Endodermal cell (in vitro differentiated cells): ENCODE measurements at regions not wholly inside any gene's neighbourhood (a gene's known extent, or its start where the extent isn't known, plus 50 kb on each side); places are given as distances from the start of the nearest gene placed in this dataset.

Experiments
- DNase-seq: peaks from one replicate; pipeline ENCODE4 v3.0.0-alpha.2; 2017
- H3K27ac ChIP-seq: 2 replicates; pipeline ENCODE4 v1.5.1; 2013; ENCODE audit warnings: mild to moderate bottlenecking, low read depth, low read length, moderate library complexity
- H3K27me3 ChIP-seq: 2 replicates; pipeline ENCODE4 v1.6.1; 2013; ENCODE audit warnings: mild to moderate bottlenecking, low read length, moderate library complexity; ENCODE audit not compliant: insufficient read depth, control insufficient read depth, poor library complexity, severe bottlenecking
- H3K36me3 ChIP-seq: 2 replicates; pipeline ENCODE4 v1.7.0; 2013; ENCODE audit warnings: mild to moderate bottlenecking, low read length, moderate library complexity; ENCODE audit not compliant: control insufficient read depth, insufficient read depth
- H3K4me1 ChIP-seq: one replicate; pipeline ENCODE4 v1.7.0; 2013; ENCODE audit warnings: low read length; ENCODE audit not compliant: control insufficient read depth, insufficient read depth
- H3K4me3 ChIP-seq: 2 replicates; pipeline ENCODE4 v1.5.1; 2013; ENCODE audit warnings: mild to moderate bottlenecking, low read length, moderate library complexity
- H3K9ac ChIP-seq: 2 replicates; pipeline ENCODE4 v1.6.1; 2013; ENCODE audit warnings: mild to moderate bottlenecking, low read length, moderate library complexity; ENCODE audit not compliant: poor library complexity, severe bottlenecking; ENCODE audit errors: extremely low read depth
- H3K9me3 ChIP-seq: 2 replicates; pipeline ENCODE4 v1.6.1; 2013; ENCODE audit warnings: mild to moderate bottlenecking, low read length, moderate library complexity; ENCODE audit not compliant: control insufficient read depth
- H3K27ac Mint-ChIP-seq: 2 replicates; pipeline ENCODE4 v1.8.0; 2020; ENCODE audit warnings: mixed read lengths
- H3K27me3 Mint-ChIP-seq: 2 replicates; pipeline ENCODE4 v1.8.0; 2021; ENCODE audit warnings: mild to moderate bottlenecking, mixed read lengths; ENCODE audit not compliant: insufficient read depth
- H3K36me3 Mint-ChIP-seq: 2 replicates; pipeline ENCODE4 v1.8.0; 2020; ENCODE audit warnings: low read depth, mixed read lengths
- H3K4me1 Mint-ChIP-seq: 2 replicates; pipeline ENCODE4 v1.8.0; 2020; ENCODE audit warnings: mixed read lengths
- H3K4me3 Mint-ChIP-seq: 2 replicates; pipeline ENCODE4 v1.8.0; 2020; ENCODE audit warnings: mild to moderate bottlenecking, moderate library complexity, mixed read lengths
- H3K9me3 Mint-ChIP-seq: 2 replicates; pipeline ENCODE4 v1.8.0; 2020; ENCODE audit warnings: mild to moderate bottlenecking, mixed read lengths
- WGBS, 2 experiments: methylation state at CpG; one replicate each; pipeline versions ENCODE4 v1.1.5 to v1.1.7; 2013; ENCODE audit warnings: missing lambda C conversion rate in 2 of 2, mixed read lengths in 1 of 2; ENCODE audit not compliant: insufficient coverage in 1 of 2, insufficient read length in 1 of 2; 5-methylcytosine and 5-hydroxymethylcytosine counted together
- TF ChIP-seq, protein P1 (sequence below): fragments of 200-600 bp; sonication (generic); conservative IDR thresholded peaks from 2 replicates; pipeline ENCODE4 v1.5.0; 2021; ENCODE audit warnings: antibody characterized with exemption, mild to moderate bottlenecking

DNA sequence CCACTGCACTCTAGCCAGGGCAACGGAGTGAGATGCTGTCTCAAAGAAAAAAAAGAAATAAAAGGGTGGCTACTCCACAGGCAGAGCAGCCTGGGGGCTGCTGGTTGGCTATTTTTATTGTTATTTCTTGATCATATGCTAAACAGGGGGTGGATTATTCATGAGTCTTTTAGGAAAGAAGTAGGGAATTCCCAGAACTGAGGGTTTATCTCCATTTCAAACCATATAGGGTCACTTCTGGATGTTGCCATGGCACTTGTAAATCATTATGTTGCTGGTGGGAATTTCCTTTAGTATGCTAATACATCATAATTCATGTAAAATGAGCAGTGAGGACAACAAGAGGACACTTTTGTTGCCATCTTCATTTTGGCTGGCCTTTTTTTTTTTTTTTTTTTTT, 52.1 kb upstream of the GHITM start:
- DNase-seq: no peak
- peaks cover 17% of the 10 kb centered on the region for H3K9me3 Mint-ChIP-seq
- peaks cover 21% of the 10 kb centered on the region for H3K4me1 Mint-ChIP-seq
- peaks cover 3% of the 10 kb centered on the region for H3K27me3 Mint-ChIP-seq
- H3K27me3 ChIP-seq: no peaks in the 10 kb centered on the region
- no peaks in the 10 kb centered on the region for H3K36me3 ChIP-seq
- H3K9me3 ChIP-seq: peaks cover 18% of the 10 kb centered on the region
- no peak overlapping the region for H3K27ac ChIP-seq
- 100% methylated on average over 1 of the region's 1 CpG for WGBS, 2 experiments
- H3K4me3 Mint-ChIP-seq: no peak overlapping the region
- no peak overlapping the region for H3K27ac Mint-ChIP-seq
- no peaks in the 10 kb centered on the region for H3K36me3 Mint-ChIP-seq
- no peaks in the 10 kb centered on the region for H3K4me1 ChIP-seq
- TF ChIP-seq, protein P1, sequence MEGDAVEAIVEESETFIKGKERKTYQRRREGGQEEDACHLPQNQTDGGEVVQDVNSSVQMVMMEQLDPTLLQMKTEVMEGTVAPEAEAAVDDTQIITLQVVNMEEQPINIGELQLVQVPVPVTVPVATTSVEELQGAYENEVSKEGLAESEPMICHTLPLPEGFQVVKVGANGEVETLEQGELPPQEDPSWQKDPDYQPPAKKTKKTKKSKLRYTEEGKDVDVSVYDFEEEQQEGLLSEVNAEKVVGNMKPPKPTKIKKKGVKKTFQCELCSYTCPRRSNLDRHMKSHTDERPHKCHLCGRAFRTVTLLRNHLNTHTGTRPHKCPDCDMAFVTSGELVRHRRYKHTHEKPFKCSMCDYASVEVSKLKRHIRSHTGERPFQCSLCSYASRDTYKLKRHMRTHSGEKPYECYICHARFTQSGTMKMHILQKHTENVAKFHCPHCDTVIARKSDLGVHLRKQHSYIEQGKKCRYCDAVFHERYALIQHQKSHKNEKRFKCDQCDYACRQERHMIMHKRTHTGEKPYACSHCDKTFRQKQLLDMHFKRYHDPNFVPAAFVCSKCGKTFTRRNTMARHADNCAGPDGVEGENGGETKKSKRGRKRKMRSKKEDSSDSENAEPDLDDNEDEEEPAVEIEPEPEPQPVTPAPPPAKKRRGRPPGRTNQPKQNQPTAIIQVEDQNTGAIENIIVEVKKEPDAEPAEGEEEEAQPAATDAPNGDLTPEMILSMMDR: no peak
- H3K9ac ChIP-seq: no peak overlapping the region
- no peak overlapping the region for H3K4me3 ChIP-seq

DNA sequence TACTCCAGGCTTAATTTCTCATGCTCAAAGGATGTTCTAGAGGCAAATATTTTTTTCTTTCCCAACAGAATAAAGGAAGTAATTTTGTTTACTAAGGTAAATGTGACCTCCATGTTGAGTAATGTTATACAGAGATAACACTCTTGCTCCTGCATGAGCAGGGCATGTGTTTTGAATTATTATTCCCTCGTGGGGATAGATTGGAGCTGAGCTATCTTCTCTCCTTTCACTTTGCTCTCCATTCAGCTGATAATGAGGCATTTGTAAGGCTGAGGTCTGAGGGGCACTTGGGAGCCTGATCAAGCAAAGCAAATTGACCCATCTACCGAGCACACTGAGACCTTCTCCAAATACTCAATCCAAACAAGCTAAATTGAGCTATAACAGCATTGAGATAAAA, 50.7 kb upstream of the GHITM start:
- Mint-ChIP-seq H3K4me3 (no peak overlapping the region), H3K27ac (no peak overlapping the region), H3K27me3 (peaks cover 3% of the 10 kb centered on the region), H3K4me1 (peaks cover 32% of the 10 kb centered on the region), H3K36me3 (no peaks in the 10 kb centered on the region), H3K9me3 (peaks cover 17% of the 10 kb centered on the region)
- no peak for DNase-seq
- H3K27ac ChIP-seq: no peak overlapping the region
- no peak overlapping the region for H3K4me3 ChIP-seq
- TF ChIP-seq, protein P1: no peak
- no peaks in the 10 kb centered on the region for H3K27me3 ChIP-seq
- peaks cover 18% of the 10 kb centered on the region for H3K9me3 ChIP-seq
- no peak overlapping the region for H3K9ac ChIP-seq
- WGBS, 2 experiments: 20 to 44% methylated on average over 1 to 2 of the region's 2 CpGs
- H3K36me3 ChIP-seq: no peaks in the 10 kb centered on the region
- no peaks in the 10 kb centered on the region for H3K4me1 ChIP-seq

DNA sequence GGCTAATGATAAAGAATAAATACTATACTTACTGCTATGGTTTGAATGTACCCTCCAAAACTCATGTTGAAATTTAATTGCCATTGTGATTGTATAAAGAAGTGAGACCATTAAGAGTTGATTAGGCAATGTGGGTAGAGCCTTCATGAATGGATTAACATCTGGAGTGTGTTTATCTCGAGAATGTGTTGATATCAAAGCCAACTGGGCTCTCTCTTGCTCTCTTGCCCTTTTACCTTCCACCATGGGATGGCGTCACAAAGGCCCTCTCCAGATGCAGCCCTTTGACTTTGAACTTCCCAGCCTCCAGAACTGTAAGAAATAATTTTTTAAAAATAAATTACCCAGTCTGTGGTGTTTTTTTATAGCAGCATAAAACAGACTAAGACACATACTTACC, 50.1 kb upstream of the GHITM start:
- Histone ChIP-seq H3K4me1 (no peaks in the 10 kb centered on the region), H3K27me3 (no peaks in the 10 kb centered on the region), H3K9ac (no peak overlapping the region), H3K9me3 (peaks cover 13% of the 10 kb centered on the region), H3K27ac (no peak overlapping the region), H3K36me3 (no peaks in the 10 kb centered on the region), H3K4me3 (no peak overlapping the region)
- Mint-ChIP-seq H3K27me3 (peaks cover 3% of the 10 kb centered on the region), H3K27ac (no peak overlapping the region), H3K9me3 (peaks cover 15% of the 10 kb centered on the region), H3K4me1 (peaks cover 32% of the 10 kb centered on the region), H3K4me3 (no peak overlapping the region), H3K36me3 (no peaks in the 10 kb centered on the region)
- TF ChIP-seq, protein P1: peak; percentile 37
- 89 to 100% methylated on average over 1 of the region's 2 CpGs for WGBS, 2 experiments
- DNase-seq: no peak
